NB4 (cell line): ENCODE measurements at regions not wholly inside any gene's neighbourhood (a gene's known extent, or its start where the extent isn't known, plus 50 kb on each side); places are given as distances from the start of the nearest gene placed in this dataset.

Experiments used
- MYC ChIP-seq: IDR thresholded peaks from 2 replicates; pipeline ENCODE4 v1.6.1; 2011; ENCODE audit warnings: low read depth, low read length
- POLR2A ChIP-seq: IDR thresholded peaks from 2 replicates; pipeline ENCODE4 v1.6.1; 2011; ENCODE audit warnings: mild to moderate bottlenecking; ENCODE audit not compliant: insufficient read length; ENCODE audit errors: extremely low read depth
- TF ChIP-seq, protein P1 (sequence below): IDR thresholded peaks from one replicate; pipeline ENCODE4 v1.5.1; 2012; ENCODE audit warnings: low read depth, low read length
- TF ChIP-seq, protein P2 (sequence below): IDR thresholded peaks from 2 replicates; pipeline ENCODE4 v1.6.1; 2011; ENCODE audit warnings: low read depth, low read length

DNA sequence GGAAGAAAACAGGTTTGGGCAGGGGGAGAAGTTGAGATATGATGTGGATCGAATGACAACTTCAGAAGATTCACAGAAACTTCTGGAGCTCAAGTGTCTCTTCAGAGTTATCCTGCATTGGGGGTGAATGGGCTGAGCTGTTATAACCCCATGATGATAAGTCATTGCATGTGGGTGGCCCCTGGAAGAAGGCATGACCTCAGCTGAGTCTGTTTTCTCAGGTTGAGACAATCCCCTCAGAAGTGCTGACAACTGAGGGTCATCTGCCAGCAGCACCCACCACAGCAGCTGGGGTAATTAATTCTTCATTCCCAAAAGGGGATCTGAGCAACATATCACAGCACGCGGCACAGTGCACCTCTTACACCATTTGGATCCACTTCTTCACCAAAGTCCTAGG, 138.6 kb upstream of the CAMK1G start:
- TF ChIP-seq, protein P1, sequence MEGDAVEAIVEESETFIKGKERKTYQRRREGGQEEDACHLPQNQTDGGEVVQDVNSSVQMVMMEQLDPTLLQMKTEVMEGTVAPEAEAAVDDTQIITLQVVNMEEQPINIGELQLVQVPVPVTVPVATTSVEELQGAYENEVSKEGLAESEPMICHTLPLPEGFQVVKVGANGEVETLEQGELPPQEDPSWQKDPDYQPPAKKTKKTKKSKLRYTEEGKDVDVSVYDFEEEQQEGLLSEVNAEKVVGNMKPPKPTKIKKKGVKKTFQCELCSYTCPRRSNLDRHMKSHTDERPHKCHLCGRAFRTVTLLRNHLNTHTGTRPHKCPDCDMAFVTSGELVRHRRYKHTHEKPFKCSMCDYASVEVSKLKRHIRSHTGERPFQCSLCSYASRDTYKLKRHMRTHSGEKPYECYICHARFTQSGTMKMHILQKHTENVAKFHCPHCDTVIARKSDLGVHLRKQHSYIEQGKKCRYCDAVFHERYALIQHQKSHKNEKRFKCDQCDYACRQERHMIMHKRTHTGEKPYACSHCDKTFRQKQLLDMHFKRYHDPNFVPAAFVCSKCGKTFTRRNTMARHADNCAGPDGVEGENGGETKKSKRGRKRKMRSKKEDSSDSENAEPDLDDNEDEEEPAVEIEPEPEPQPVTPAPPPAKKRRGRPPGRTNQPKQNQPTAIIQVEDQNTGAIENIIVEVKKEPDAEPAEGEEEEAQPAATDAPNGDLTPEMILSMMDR: no peak
- TF ChIP-seq POLR2A (no peak), MYC (no peak)
- TF ChIP-seq, protein P2, sequence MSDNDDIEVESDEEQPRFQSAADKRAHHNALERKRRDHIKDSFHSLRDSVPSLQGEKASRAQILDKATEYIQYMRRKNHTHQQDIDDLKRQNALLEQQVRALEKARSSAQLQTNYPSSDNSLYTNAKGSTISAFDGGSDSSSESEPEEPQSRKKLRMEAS: no peak
